IMR-90 (cell line): ENCODE measurements at regions not wholly inside any gene's neighbourhood (a gene's known extent, or its start where the extent isn't known, plus 50 kb on each side); places are given as distances from the start of the nearest gene placed in this dataset.
A peak's percentile ranks its signal among the peaks of the same experiment; 100 is the strongest.

ENCODE experiments used
- ATAC-seq: fragments of 200-7000 bp; cut with Tn5 transposase; 2 replicates; pipeline ENCODE4 v1.9.1; 2020; ENCODE audit warnings: low read depth, mild to moderate bottlenecking, moderate library complexity
- BruUV-seq: library from RNA; stranded (reverse); fragments of 400-500 nt; replicated peaks from 2 replicates; lab custom pipeline; 2021; lab: Mats Ljungman, UMichigan
- CTCF ChIA-PET: fragments of 300-600 bp; formaldehyde crosslinking; extraction: SDS; loops from one replicate; lab custom pipeline; 2021; ENCODE audit warnings: antibody characterized with exemption; lab: Yijun Ruan, JAX
- POLR2A ChIA-PET: fragments of 300-600 bp; sonication (Branson Sonifier 250); formaldehyde crosslinking; loops from one replicate; lab custom pipeline; 2022; ENCODE audit warnings: antibody characterized with exemption; ENCODE audit not compliant: unreplicated experiment; lab: Charles Lee
- DNase-seq: peaks from one replicate; pipeline ENCODE4 v3.0.0; 2013
- H2AFZ ChIP-seq: replicated peaks from 2 replicates; pipeline ENCODE3; 2013; ENCODE audit warnings: low read length, mild to moderate bottlenecking; ENCODE audit not compliant: poor library complexity
- H2AK5ac ChIP-seq: 2 replicates; pipeline ENCODE4 v1.6.1; 2013; ENCODE audit warnings: low read depth, low read length, inconsistent platforms
- H2AK9ac ChIP-seq: replicated peaks from 2 replicates; pipeline ENCODE3; 2013; ENCODE audit warnings: mild to moderate bottlenecking, low read depth, low read length, moderate library complexity; ENCODE audit not compliant: poor library complexity
- H2BK120ac ChIP-seq: 2 replicates; pipeline ENCODE4 v1.6.1; 2013; ENCODE audit warnings: low read depth, low read length, inconsistent platforms
- H2BK15ac ChIP-seq: 3 replicates; pipeline ENCODE4 v1.6.1; 2013; ENCODE audit warnings: low read depth, low read length, inconsistent platforms
- H2BK20ac ChIP-seq: 2 replicates; pipeline ENCODE4 v1.6.1; 2013; ENCODE audit warnings: low read depth, mild to moderate bottlenecking, inconsistent platforms, low read length, moderate library complexity
- H2BK5ac ChIP-seq: 2 replicates; pipeline ENCODE4 v1.6.1; 2013; ENCODE audit warnings: mild to moderate bottlenecking, low read depth, low read length, inconsistent platforms; ENCODE audit not compliant: poor library complexity, severe bottlenecking
- H3K14ac ChIP-seq: replicated peaks from 2 replicates; pipeline ENCODE4 v1.6.1; 2013; ENCODE audit warnings: low read depth, low read length, inconsistent platforms
- H3K18ac ChIP-seq: 2 replicates; pipeline ENCODE4 v1.6.1; 2013; ENCODE audit warnings: low read depth, low read length, control low read depth
- H3K23ac ChIP-seq: 2 replicates; pipeline ENCODE4 v1.6.1; 2013; ENCODE audit warnings: low read depth, low read length, inconsistent platforms
- H3K27ac ChIP-seq: 2 replicates; pipeline ENCODE4 v1.5.1; 2013; ENCODE audit warnings: mild to moderate bottlenecking, control low read depth, low read length; ENCODE audit not compliant: insufficient read depth
- H3K27me3 ChIP-seq: 2 replicates; pipeline ENCODE4 v1.6.1; 2013; ENCODE audit warnings: low read length; ENCODE audit not compliant: control insufficient read depth, insufficient read depth
- H3K36me3 ChIP-seq: 2 replicates; pipeline ENCODE4 v1.6.1; 2013; ENCODE audit warnings: low read length, mixed read lengths; ENCODE audit not compliant: control insufficient read depth, insufficient read depth
- H3K4ac ChIP-seq: 2 replicates; pipeline ENCODE4 v1.6.1; 2013; ENCODE audit warnings: low read depth, low read length, inconsistent platforms
- H3K4me1 ChIP-seq: 2 replicates; pipeline ENCODE4 v1.6.1; 2013; ENCODE audit warnings: low read length, mixed read lengths; ENCODE audit not compliant: control insufficient read depth, insufficient read depth
- H3K4me2 ChIP-seq: 2 replicates; pipeline ENCODE4 v1.6.1; 2013; ENCODE audit warnings: low read depth, mild to moderate bottlenecking, control low read depth, low read length, moderate library complexity
- H3K4me3 ChIP-seq: 2 replicates; pipeline ENCODE4 v1.5.1; 2013; ENCODE audit warnings: low read depth, mild to moderate bottlenecking, control low read depth, low read length, moderate library complexity; ENCODE audit not compliant: insufficient read depth
- H3K56ac ChIP-seq: 2 replicates; pipeline ENCODE4 v1.6.1; 2013; ENCODE audit warnings: low read length, inconsistent platforms; ENCODE audit not compliant: insufficient read depth; ENCODE audit errors: extremely low read depth
- H3K79me1 ChIP-seq, 2 experiments: 2 replicates each; pipeline ENCODE4 v1.6.1; 2013; ENCODE audit warnings: low read length in 2 of 2, inconsistent platforms in 1 of 2, low read depth in 1 of 2
- H3K9ac ChIP-seq: 2 replicates; pipeline ENCODE4 v1.6.1; 2013; ENCODE audit warnings: low read depth, low read length, control low read depth
- H3K9me1 ChIP-seq: 2 replicates; pipeline ENCODE4 v1.6.1; 2013; ENCODE audit warnings: low read length, inconsistent platforms; ENCODE audit not compliant: insufficient read depth
- H3K9me3 ChIP-seq: 2 replicates; pipeline ENCODE4 v1.6.1; 2013; ENCODE audit warnings: low read length; ENCODE audit not compliant: control insufficient read depth, insufficient read depth
- H4K20me1 ChIP-seq: 2 replicates; pipeline ENCODE4 v1.6.1; 2013; ENCODE audit warnings: low read length, inconsistent platforms; ENCODE audit not compliant: insufficient read depth
- H4K5ac ChIP-seq: 2 replicates; pipeline ENCODE4 v1.6.1; 2013; ENCODE audit warnings: mild to moderate bottlenecking, low read depth, low read length, control low read depth
- H4K8ac ChIP-seq, 2 experiments: 2 replicates each; pipeline ENCODE4 v1.6.1; 2013; ENCODE audit warnings: low read depth in 2 of 2, low read length in 2 of 2, control low read depth in 1 of 2, inconsistent platforms in 1 of 2
- H4K91ac ChIP-seq: 2 replicates; pipeline ENCODE4 v1.6.1; 2013; ENCODE audit warnings: low read depth, low read length, inconsistent platforms; ENCODE audit not compliant: insufficient read depth
- CHD1 ChIP-seq: IDR thresholded peaks from 2 replicates; pipeline ENCODE4 v1.6.1; 2012; ENCODE audit warnings: low read depth, low read length, improper control_type of control experiment
- ELK1 ChIP-seq: fragments of 150-350 bp; IDR thresholded peaks from 2 replicates; pipeline ENCODE4 v1.6.1; 2016; ENCODE audit warnings: low read depth, mild to moderate bottlenecking, low read length, moderate library complexity, borderline replicate concordance
- dilution Hi-C: fragments of 300-500 bp; cut with HindIII; formaldehyde crosslinking; loops from one replicate; pipeline ENCODE4 v1.14.3; 2018; ENCODE audit warnings: low sequenced_read_pairs; ENCODE audit not compliant: unreplicated experiment
- in situ Hi-C: fragments of 300-500 bp; cut with MboI; formaldehyde crosslinking; loops from 3 replicates; pipeline ENCODE4 v1.14.3; 2019; ENCODE audit warnings: low sequenced_read_pairs, inconsistent platforms, mixed read lengths
- intact Hi-C: fragments of 100-400 bp; cut with micrococcal nuclease; formaldehyde crosslinking; loops from 2 replicates; pipeline ENCODE4 v1.10.0; 2022

- H3K9me1 ChIP-seq, result peaks cover 13% of the 10 kb centered on the region
- H3K9ac ChIP-seq, result no peak overlapping the region
- no TSS peak for BruUV-seq
- intact Hi-C loops (no loop called here), in situ Hi-C loops (no loop called here), dilution Hi-C loops (no loop called here)
- peaks cover 21% of the 10 kb centered on the region for H3K4me1 ChIP-seq
- DNase-seq, result no peak
- H2BK5ac ChIP-seq, result peak overlapping the region; percentile 1
- ATAC-seq, result no peak
- H2AK5ac ChIP-seq, result peak overlapping the region; percentile 85
- peak overlapping the region; percentile 38 to 59; a peak in 2 of 4 replicates for H4K8ac ChIP-seq
- no peak overlapping the region for H2AK9ac ChIP-seq
- H3K4me3 ChIP-seq, result no peak overlapping the region
- no peak overlapping the region; the same call in 1 of the 2 replicates for H3K27ac ChIP-seq
- no peak overlapping the region for H3K56ac ChIP-seq
- H3K18ac ChIP-seq, result peak overlapping the region; percentile 87
- no peaks in the 10 kb centered on the region for H3K9me3 ChIP-seq
- H3K4ac ChIP-seq, result peak overlapping the region; percentile 100; the same call in 1 of the 2 replicates
- peak overlapping the region; percentile 73 for H4K5ac ChIP-seq
- H2BK15ac ChIP-seq, result peak overlapping the region; percentile 88
- peak overlapping the region; percentile 80 for H2BK120ac ChIP-seq
- peak overlapping the region; percentile 71 for H2BK20ac ChIP-seq
- peaks cover 5 to 8% of the 10 kb centered on the region in 2 experiments; a peak in 2 of 4 replicates for H3K79me1 ChIP-seq
- H3K14ac ChIP-seq, result peak overlapping the region; percentile 41
- peak overlapping the region; percentile 71 for H4K91ac ChIP-seq
- CTCF ChIA-PET, result no interaction called here
- no peak overlapping the region for H3K23ac ChIP-seq
- H4K20me1 ChIP-seq, result no peaks in the 10 kb centered on the region; the same call in 1 of the 2 replicates
- no peaks in the 10 kb centered on the region for H3K36me3 ChIP-seq
- POLR2A ChIA-PET, result no interaction called here
- H3K27me3 ChIP-seq, result no peaks in the 10 kb centered on the region
- H2AFZ ChIP-seq, result no peak overlapping the region
- TF ChIP-seq CHD1, result no peak
- TF ChIP-seq ELK1, result no peak
- H3K4me2 ChIP-seq, result no peak overlapping the region
Measured at GRCh38 chr5:34584165-34584564, 72.0 kb upstream of the RAI14 start.
